Medulla oblongata (tissue), 1 donor: ENCODE measurements at regions not wholly inside any gene's neighbourhood (a gene's known extent, or its start where the extent isn't known, plus 50 kb on each side); places are given as distances from the start of the nearest gene placed in this dataset.
"Not testable (repeated sequence)": the region's sequence is repeated elsewhere in the genome, so short reads cannot be mapped to it uniquely, and the experiment has no call there.

Experiments
- DNase-seq: peaks from one replicate; pipeline ENCODE4 v3.0.0-alpha.2; 2015; ENCODE audit errors: extremely low spot score

- peak; percentile 80 for DNase-seq
These were observed 68.5 kb downstream of the TMCO5A start for GRCh38 chr15:38002883-38003477.

GRCh38 chr15:38004218-38004861, 69.9 kb downstream of the TMCO5A start:
- DNase-seq, result no peak

- DNase-seq, result peak; percentile 49
These were observed 71.7 kb downstream of the TMCO5A start for GRCh38 chr15:38005953-38006808.

- DNase-seq, result no peak
These were observed 76.0 kb downstream of the TMCO5A start for GRCh38 chr15:38010395-38010794.

- peak; percentile 20 for DNase-seq
These were observed 78.5 kb downstream of the TMCO5A start for GRCh38 chr15:38012894-38013293.

- no peak for DNase-seq
These were observed 83.3 kb downstream of the TMCO5A start for GRCh38 chr15:38017721-38018120.

GRCh38 chr15:38019066-38019465, 84.6 kb downstream of the TMCO5A start:
- DNase-seq, result no peak

GRCh38 chr15:38021259-38021658, 86.8 kb downstream of the TMCO5A start:
- DNase-seq, result no peak

- no peak for DNase-seq
These were observed 90.1 kb downstream of the TMCO5A start for GRCh38 chr15:38024293-38025091.

- DNase-seq, result not testable (repeated sequence)
These were observed 91.2 kb downstream of the TMCO5A start for GRCh38 chr15:38025656-38026055.

- no peak for DNase-seq
These were observed 94.4 kb downstream of the TMCO5A start for GRCh38 chr15:38028869-38029268.

GRCh38 chr15:38029736-38030135, 95.3 kb downstream of the TMCO5A start:
- no peak for DNase-seq

- no peak for DNase-seq
These were observed 96.2 kb downstream of the TMCO5A start for GRCh38 chr15:38030609-38031008.

GRCh38 chr15:38035701-38036100, 101.3 kb downstream of the TMCO5A start:
- DNase-seq, result no peak

GRCh38 chr15:38036790-38037338, 102.4 kb downstream of the TMCO5A start:
- no peak for DNase-seq

- DNase-seq, result no peak
These were observed 104.4 kb downstream of the TMCO5A start for GRCh38 chr15:38038659-38039442.

- DNase-seq, result no peak
These were observed 106.2 kb downstream of the TMCO5A start for GRCh38 chr15:38040615-38041014.

- DNase-seq, result no peak
These were observed 107.1 kb downstream of the TMCO5A start for GRCh38 chr15:38041576-38041975.

- no peak for DNase-seq
These were observed 107.8 kb downstream of the TMCO5A start for GRCh38 chr15:38042211-38042610.

GRCh38 chr15:38042707-38043445, 108.4 kb downstream of the TMCO5A start:
- DNase-seq, result peak; percentile 78
